Epithelial cell of esophagus (primary cell): ENCODE measurements at regions not wholly inside any gene's neighbourhood (a gene's known extent, or its start where the extent isn't known, plus 50 kb on each side); places are given as distances from the start of the nearest gene placed in this dataset.
"Not testable (repeated sequence)": the region's sequence is repeated elsewhere in the genome, so short reads cannot be mapped to it uniquely, and the experiment has no call there.

ENCODE experiments used
- DNase-seq: peaks from one replicate; pipeline ENCODE4 v3.0.0; 2010; ENCODE audit warnings: low read depth
- H3K4me3 ChIP-seq: 2 replicates; pipeline ENCODE4 v1.5.1; 2011; ENCODE audit warnings: mild to moderate bottlenecking, low read length, control low read depth
- TF ChIP-seq, protein P1 (sequence below): IDR thresholded peaks from 2 replicates; pipeline ENCODE4 v1.5.1; 2011; ENCODE audit warnings: low read depth, mild to moderate bottlenecking, low read length, control low read depth, inconsistent platforms; ENCODE audit not compliant: insufficient read depth; ENCODE audit errors: missing control alignments

DNA sequence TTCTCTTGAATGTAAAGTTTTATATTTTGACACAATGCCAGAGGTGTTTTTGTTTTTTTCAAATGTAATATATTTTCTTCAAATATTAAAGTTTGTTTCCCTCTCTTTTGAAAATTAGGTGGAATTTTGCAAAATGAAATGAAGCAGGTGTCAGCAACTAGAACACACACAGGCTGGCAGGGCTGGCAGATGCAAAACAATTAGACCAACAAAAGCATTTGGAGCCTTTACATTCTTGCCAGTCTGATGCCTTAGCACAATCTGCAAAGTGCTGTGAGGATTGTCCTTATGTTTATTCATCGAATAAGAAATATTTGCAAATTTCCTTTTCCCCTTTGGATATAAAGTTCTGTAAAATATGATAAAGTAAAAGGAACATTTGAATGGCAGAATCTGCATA is 1063.9 kb downstream of the CDH9 start:
- DNase-seq = no peak
- no peak overlapping the region for H3K4me3 ChIP-seq
- TF ChIP-seq, protein P1, sequence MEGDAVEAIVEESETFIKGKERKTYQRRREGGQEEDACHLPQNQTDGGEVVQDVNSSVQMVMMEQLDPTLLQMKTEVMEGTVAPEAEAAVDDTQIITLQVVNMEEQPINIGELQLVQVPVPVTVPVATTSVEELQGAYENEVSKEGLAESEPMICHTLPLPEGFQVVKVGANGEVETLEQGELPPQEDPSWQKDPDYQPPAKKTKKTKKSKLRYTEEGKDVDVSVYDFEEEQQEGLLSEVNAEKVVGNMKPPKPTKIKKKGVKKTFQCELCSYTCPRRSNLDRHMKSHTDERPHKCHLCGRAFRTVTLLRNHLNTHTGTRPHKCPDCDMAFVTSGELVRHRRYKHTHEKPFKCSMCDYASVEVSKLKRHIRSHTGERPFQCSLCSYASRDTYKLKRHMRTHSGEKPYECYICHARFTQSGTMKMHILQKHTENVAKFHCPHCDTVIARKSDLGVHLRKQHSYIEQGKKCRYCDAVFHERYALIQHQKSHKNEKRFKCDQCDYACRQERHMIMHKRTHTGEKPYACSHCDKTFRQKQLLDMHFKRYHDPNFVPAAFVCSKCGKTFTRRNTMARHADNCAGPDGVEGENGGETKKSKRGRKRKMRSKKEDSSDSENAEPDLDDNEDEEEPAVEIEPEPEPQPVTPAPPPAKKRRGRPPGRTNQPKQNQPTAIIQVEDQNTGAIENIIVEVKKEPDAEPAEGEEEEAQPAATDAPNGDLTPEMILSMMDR = no peak

- TF ChIP-seq, protein P1 = no peak
- H3K4me3 ChIP-seq = no peak overlapping the region
- no peak for DNase-seq
These were observed 1067.4 kb downstream of the CDH9 start for GRCh38 chr5:25970906-25971489.

DNA sequence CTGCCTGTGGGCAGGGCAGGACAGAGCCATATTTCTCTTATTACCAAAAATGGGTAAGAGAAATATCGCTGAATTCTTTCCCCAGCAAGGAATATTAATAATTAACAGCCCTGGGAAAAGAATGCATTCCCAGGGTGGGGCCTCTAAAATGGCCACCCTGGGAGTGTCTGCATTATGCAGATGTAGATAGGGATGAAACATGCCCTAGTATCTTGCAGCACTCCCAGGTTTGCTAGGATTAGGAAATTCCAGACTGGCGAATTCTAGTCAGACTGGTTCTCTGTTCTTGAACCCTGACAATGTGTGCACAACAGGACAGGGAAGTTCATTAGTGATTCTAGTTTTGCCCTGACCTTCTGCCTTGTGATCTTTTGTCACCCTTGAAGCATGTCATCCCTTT is 1069.3 kb downstream of the CDH9 start:
- not testable (repeated sequence) for DNase-seq, H3K4me3 ChIP-seq

- TF ChIP-seq, protein P1 = no peak
- no peak for DNase-seq
- no peak overlapping the region for H3K4me3 ChIP-seq
These were observed 1074.4 kb downstream of the CDH9 start for GRCh38 chr5:25964009-25964372.

GRCh38 chr5:25963251-25964008 is 1075.0 kb downstream of the CDH9 start:
- TF ChIP-seq, protein P1 = no peak
- DNase-seq = no peak
- no peak overlapping the region for H3K4me3 ChIP-seq

- H3K4me3 ChIP-seq = no peak overlapping the region
- no peak for DNase-seq
- TF ChIP-seq, protein P1 = no peak
These were observed 1083.0 kb downstream of the CDH9 start for GRCh38 chr5:25955337-25955736.

- no peak overlapping the region for H3K4me3 ChIP-seq
- TF ChIP-seq, protein P1 = no peak
- no peak for DNase-seq
These were observed 1087.7 kb downstream of the CDH9 start for GRCh38 chr5:25950681-25951080.
